WTC11 (cell line): ENCODE measurements at regions not wholly inside any gene's neighbourhood (a gene's known extent, or its start where the extent isn't known, plus 50 kb on each side); places are given as distances from the start of the nearest gene placed in this dataset.

ENCODE experiments used
- ATAC-seq: fragments of 200-7000 bp; cut with Tn5 transposase; 2 replicates; pipeline ENCODE4 v1.10.0; 2021; ENCODE audit warnings: mild to moderate bottlenecking, moderate library complexity
- CTCF ChIA-PET: fragments of 300-600 bp; sonication (Branson Sonifier 250); formaldehyde crosslinking; loops from one replicate; lab custom pipeline; 2021; ENCODE audit warnings: antibody characterized with exemption; lab: Charles Lee
- POLR2A ChIA-PET: fragments of 350-600 bp; sonication (Branson Sonifier 250); formaldehyde crosslinking; loops from one replicate; lab custom pipeline; 2021; ENCODE audit warnings: antibody characterized with exemption; lab: Charles Lee
- DNase-seq: peaks from one replicate; pipeline ENCODE4 v3.0.0; 2021; ENCODE audit warnings: low spot score
- H3K27ac Mint-ChIP-seq: 2 replicates; pipeline ENCODE4 v1.8.0; 2021; ENCODE audit warnings: mixed read lengths
- H3K27me3 Mint-ChIP-seq: 2 replicates; pipeline ENCODE4 v1.8.0; 2021; ENCODE audit warnings: low read depth, mild to moderate bottlenecking, moderate library complexity, mixed read lengths
- H3K36me3 Mint-ChIP-seq: 2 replicates; pipeline ENCODE4 v1.8.0; 2021; ENCODE audit warnings: mixed read lengths
- H3K4me1 Mint-ChIP-seq: 2 replicates; pipeline ENCODE4 v1.8.0; 2022; ENCODE audit warnings: mixed read lengths
- H3K4me3 Mint-ChIP-seq: 2 replicates; pipeline ENCODE4 v1.8.0; 2021; ENCODE audit warnings: mild to moderate bottlenecking, moderate library complexity, mixed read lengths
- H3K9me3 Mint-ChIP-seq: 2 replicates; pipeline ENCODE4 v1.8.0; 2021; ENCODE audit warnings: mixed read lengths
- AR ChIP-seq: fragments of 250-450 bp; sonication (Bioruptor Pico); IDR thresholded peaks from 2 replicates; pipeline ENCODE4 v1.9.0; 2021; ENCODE audit warnings: mild to moderate bottlenecking
- ARID4B ChIP-seq: sonication (generic); formaldehyde crosslinking; IDR thresholded peaks from 2 replicates; pipeline ENCODE4 v1.8.0; 2023; ENCODE audit warnings: missing genetic modification reagents, mild to moderate bottlenecking, borderline replicate concordance
- ATF6 ChIP-seq: sonication (generic); formaldehyde crosslinking; IDR thresholded peaks from 2 replicates; pipeline ENCODE4 v1.8.1; 2023; ENCODE audit warnings: mild to moderate bottlenecking, missing genetic modification reagents
- CBFB ChIP-seq: sonication (generic); formaldehyde crosslinking; IDR thresholded peaks from 2 replicates; pipeline ENCODE4 v1.8.1; 2022; ENCODE audit warnings: mild to moderate bottlenecking, low read depth, missing genetic modification reagents
- E2F5 ChIP-seq: sonication (generic); formaldehyde crosslinking; IDR thresholded peaks from 2 replicates; pipeline ENCODE4 v1.8.1; 2022; ENCODE audit warnings: mild to moderate bottlenecking, moderate library complexity, missing genetic modification reagents
- ESRRA ChIP-seq: sonication (generic); formaldehyde crosslinking; IDR thresholded peaks from 2 replicates; pipeline ENCODE4 v1.8.1; 2022; ENCODE audit warnings: mild to moderate bottlenecking, missing genetic modification reagents, borderline replicate concordance
- FOXJ3 ChIP-seq: sonication (generic); formaldehyde crosslinking; IDR thresholded peaks from 2 replicates; pipeline ENCODE4 v1.9.0; 2021; ENCODE audit warnings: missing genetic modification reagents, mild to moderate bottlenecking, borderline replicate concordance
- GTF2I ChIP-seq: fragments of 250-450 bp; sonication (Bioruptor Pico); conservative IDR thresholded peaks from 2 replicates; pipeline ENCODE4 v1.4.0; 2021; ENCODE audit warnings: mild to moderate bottlenecking
- MLX ChIP-seq: sonication (generic); formaldehyde crosslinking; IDR thresholded peaks from 2 replicates; pipeline ENCODE4 v1.8.1; 2023; ENCODE audit warnings: mild to moderate bottlenecking, missing genetic modification reagents, moderate library complexity
- OVOL2 ChIP-seq: fragments of 250-450 bp; sonication (Bioruptor Pico); IDR thresholded peaks from 2 replicates; pipeline ENCODE4 v1.9.0; 2021; ENCODE audit warnings: mild to moderate bottlenecking, borderline replicate concordance
- TP53 ChIP-seq: sonication (generic); formaldehyde crosslinking; IDR thresholded peaks from 2 replicates; pipeline ENCODE4 v1.8.1; 2023; ENCODE audit warnings: mild to moderate bottlenecking, missing genetic modification reagents
- ZBTB43 ChIP-seq: sonication (generic); formaldehyde crosslinking; IDR thresholded peaks from 2 replicates; pipeline ENCODE4 v1.8.1; 2023; ENCODE audit warnings: mild to moderate bottlenecking, missing genetic modification reagents
- ZNF425 ChIP-seq: fragments of 250-450 bp; sonication (Bioruptor Pico); conservative IDR thresholded peaks from 2 replicates; pipeline ENCODE4 v1.9.0; 2021; ENCODE audit warnings: mild to moderate bottlenecking
- TF ChIP-seq, protein P1 (sequence below): fragments of 250-450 bp; sonication (Bioruptor Pico); IDR thresholded peaks from 2 replicates; pipeline ENCODE4 v1.9.0; 2021; ENCODE audit warnings: moderate library complexity, mild to moderate bottlenecking, inconsistent platforms, borderline replicate concordance
- TF ChIP-seq, protein P2 (sequence below): sonication (generic); formaldehyde crosslinking; IDR thresholded peaks from 2 replicates; pipeline ENCODE4 v1.8.0; 2023; ENCODE audit warnings: mild to moderate bottlenecking, missing genetic modification reagents

DNA sequence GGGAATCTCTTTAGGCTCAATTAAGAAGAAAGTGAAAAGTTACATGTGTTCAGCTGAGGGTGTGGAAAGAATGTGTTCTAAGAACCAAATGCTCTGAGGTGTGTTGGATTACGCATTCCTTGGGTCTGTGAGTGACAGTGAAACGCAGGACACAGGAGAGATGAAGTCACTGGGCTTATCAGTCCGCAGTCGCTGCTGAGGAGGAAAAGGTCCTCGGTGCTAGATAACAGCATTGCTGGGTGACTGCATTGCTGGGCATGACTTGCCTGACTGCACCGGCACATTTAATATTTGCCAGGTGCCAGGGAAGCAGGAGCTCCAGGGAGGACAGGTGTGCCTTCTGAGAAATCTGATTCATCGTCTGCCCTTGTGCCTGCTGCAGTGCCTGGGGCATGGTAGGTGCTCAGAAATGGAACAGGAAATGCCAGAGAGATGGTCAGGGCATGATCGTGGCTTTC lies 64.4 kb upstream of the FZD10 start:
- peaks cover 11% of the 10 kb centered on the region for H3K27me3 Mint-ChIP-seq
- ChIA-PET CTCF (no interaction called here), POLR2A (no interaction called here)
- ATAC-seq, result no peak
- H3K4me3 Mint-ChIP-seq, result no peak overlapping the region
- peaks cover 50% of the 10 kb centered on the region for H3K9me3 Mint-ChIP-seq
- DNase-seq, result no peak
- H3K27ac Mint-ChIP-seq, result no peak overlapping the region
- peaks cover 44% of the 10 kb centered on the region for H3K36me3 Mint-ChIP-seq
- peaks cover 9% of the 10 kb centered on the region; the same call in 1 of the 2 replicates for H3K4me1 Mint-ChIP-seq
- no peak for TF ChIP-seq CBFB (CRISPR knock-in tag)
- TF ChIP-seq, protein P1, sequence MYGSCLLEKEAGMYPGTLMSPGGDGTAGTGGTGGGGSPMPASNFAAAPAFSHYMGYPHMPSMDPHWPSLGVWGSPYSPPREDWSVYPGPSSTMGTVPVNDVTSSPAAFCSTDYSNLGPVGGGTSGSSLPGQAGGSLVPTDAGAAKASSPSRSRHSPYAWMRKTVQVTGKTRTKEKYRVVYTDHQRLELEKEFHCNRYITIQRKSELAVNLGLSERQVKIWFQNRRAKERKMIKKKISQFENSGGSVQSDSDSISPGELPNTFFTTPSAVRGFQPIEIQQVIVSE (CRISPR knock-in tag), result no peak
- TF ChIP-seq TP53 (CRISPR knock-in tag), result no peak
- TF ChIP-seq OVOL2 (CRISPR knock-in tag), result no peak
- no peak for TF ChIP-seq ZBTB43 (CRISPR knock-in tag)
- no peak for TF ChIP-seq GTF2I (CRISPR knock-in tag)
- TF ChIP-seq FOXJ3 (CRISPR knock-in tag), result no peak
- TF ChIP-seq E2F5 (CRISPR knock-in tag), result no peak
- TF ChIP-seq ATF6 (CRISPR knock-in tag), result no peak
- no peak for TF ChIP-seq MLX (CRISPR knock-in tag)
- TF ChIP-seq, protein P2, sequence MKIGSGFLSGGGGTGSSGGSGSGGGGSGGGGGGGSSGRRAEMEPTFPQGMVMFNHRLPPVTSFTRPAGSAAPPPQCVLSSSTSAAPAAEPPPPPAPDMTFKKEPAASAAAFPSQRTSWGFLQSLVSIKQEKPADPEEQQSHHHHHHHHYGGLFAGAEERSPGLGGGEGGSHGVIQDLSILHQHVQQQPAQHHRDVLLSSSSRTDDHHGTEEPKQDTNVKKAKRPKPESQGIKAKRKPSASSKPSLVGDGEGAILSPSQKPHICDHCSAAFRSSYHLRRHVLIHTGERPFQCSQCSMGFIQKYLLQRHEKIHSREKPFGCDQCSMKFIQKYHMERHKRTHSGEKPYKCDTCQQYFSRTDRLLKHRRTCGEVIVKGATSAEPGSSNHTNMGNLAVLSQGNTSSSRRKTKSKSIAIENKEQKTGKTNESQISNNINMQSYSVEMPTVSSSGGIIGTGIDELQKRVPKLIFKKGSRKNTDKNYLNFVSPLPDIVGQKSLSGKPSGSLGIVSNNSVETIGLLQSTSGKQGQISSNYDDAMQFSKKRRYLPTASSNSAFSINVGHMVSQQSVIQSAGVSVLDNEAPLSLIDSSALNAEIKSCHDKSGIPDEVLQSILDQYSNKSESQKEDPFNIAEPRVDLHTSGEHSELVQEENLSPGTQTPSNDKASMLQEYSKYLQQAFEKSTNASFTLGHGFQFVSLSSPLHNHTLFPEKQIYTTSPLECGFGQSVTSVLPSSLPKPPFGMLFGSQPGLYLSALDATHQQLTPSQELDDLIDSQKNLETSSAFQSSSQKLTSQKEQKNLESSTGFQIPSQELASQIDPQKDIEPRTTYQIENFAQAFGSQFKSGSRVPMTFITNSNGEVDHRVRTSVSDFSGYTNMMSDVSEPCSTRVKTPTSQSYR (CRISPR knock-in tag), result no peak
- TF ChIP-seq ESRRA, result no peak

GRCh38 chr12:130098301-130099005 lies 63.8 kb upstream of the FZD10 start:
- Mint-ChIP-seq H3K9me3 (peaks cover 45% of the 10 kb centered on the region), H3K4me3 (no peak overlapping the region), H3K27me3 (peaks cover 11% of the 10 kb centered on the region), H3K36me3 (peaks cover 43% of the 10 kb centered on the region), H3K4me1 (0 out of 2 replicates have a peak, but pooled peaks cover 6% of the 10 kb centered on the region), H3K27ac (no peak overlapping the region)
- POLR2A ChIA-PET, result no interaction called here
- ATAC-seq, result no peak
- DNase-seq, result no peak
- CTCF ChIA-PET, result no interaction called here
- TF ChIP-seq AR (CRISPR knock-in tag) (no peak), ZNF425 (CRISPR knock-in tag) (no peak), ARID4B (CRISPR knock-in tag) (no peak)
